HG02759 (cell line): ENCODE measurements at regions not wholly inside any gene's neighbourhood (a gene's known extent, or its start where the extent isn't known, plus 50 kb on each side); places are given as distances from the start of the nearest gene placed in this dataset.
"Not testable (repeated sequence)": the region's sequence is repeated elsewhere in the genome, so short reads cannot be mapped to it uniquely, and the experiment has no call there.

Experiments
- ATAC-seq: cut with Tn5 transposase; IDR thresholded peaks from one replicate; pipeline ENCODE4 v1.9.1; 2021; ENCODE audit warnings: mild to moderate bottlenecking, moderate library complexity; ENCODE audit not compliant: unreplicated experiment

- ATAC-seq, result no peak
These were observed 1103.7 kb upstream of the EPHA6 start for GRCh38 chr3:95710684-95711083.

DNA sequence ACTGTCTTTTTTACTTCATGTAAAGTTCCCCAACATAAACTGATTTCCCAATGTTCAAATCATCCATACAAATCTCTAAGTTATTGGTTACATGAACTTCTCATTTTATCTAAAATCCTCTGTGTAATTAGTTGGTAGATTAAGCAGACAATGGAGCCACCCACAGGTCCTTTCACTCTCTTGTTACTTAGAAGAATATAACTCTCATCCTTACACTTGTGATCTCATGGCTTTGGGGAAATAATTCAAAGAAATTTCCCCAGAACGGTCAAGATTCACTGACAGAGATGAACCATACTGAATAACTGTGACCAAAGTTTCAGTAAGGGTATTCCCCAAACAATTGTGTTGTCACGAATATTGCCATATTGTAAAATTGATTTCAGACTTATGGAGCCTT is 1102.6 kb upstream of the EPHA6 start:
- no peak for ATAC-seq

DNA sequence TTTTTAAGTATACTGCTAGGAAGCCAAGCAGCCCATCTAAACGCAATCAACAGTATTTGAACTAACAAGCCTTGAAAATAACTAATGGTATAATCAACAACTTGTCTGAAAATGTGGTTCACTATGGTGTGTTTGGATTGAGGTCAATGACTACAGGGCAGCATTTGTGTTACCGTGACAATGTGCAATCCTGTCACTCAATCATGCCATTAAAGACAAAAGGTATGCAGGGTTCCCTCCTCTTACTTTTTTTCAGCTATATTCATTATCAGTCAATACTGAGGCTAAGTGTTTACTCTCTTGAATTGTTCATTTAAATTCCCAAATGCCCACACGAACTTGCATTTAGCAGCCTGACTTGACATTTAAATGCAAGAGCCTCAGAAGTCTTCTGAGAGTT is 1099.3 kb upstream of the EPHA6 start:
- no peak for ATAC-seq

DNA sequence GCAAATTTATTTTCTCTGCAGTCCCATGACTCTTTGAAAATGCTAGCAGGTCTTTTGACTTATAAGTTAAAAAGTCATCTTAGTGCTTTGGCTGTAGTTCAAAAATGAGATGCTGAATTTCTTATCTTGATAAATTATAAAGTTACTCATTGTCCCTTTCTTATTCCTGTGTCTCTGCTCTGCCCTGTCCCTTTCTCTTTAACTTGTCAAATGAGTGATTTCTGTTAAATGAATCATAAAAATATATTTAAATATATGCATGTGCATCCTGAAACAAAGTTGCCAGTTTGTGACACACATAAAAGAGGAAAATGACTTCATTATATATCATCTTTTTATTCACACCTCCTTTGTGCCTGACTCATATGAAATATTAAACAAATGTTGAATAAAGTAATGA is 1097.3 kb upstream of the EPHA6 start:
- no peak for ATAC-seq

DNA sequence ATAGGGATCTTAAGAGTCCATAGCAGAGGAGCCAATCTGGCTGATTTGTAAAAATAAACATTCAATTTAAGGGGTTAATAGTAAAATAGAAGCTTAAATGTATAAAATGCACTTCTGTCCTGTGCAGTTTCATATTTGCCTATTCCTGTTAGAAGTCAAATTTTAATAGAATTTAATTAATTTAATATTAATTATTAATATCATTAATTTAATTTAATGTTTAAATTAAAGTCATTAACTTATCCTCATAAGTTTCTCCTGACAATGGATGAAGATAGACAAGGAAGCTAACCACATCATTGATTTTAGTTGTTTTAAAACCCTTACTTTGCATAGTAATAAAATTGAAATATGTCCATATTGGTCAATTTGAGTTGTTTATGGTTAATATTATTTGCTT is 1096.2 kb upstream of the EPHA6 start:
- ATAC-seq, result no peak

- no peak for ATAC-seq
These were observed 1094.9 kb upstream of the EPHA6 start for GRCh38 chr3:95719481-95719880.

GRCh38 chr3:95721938-95722337 is 1092.5 kb upstream of the EPHA6 start:
- ATAC-seq, result peak; percentile 91

- ATAC-seq, result no peak
These were observed 1088.6 kb upstream of the EPHA6 start for GRCh38 chr3:95725770-95726169.

DNA sequence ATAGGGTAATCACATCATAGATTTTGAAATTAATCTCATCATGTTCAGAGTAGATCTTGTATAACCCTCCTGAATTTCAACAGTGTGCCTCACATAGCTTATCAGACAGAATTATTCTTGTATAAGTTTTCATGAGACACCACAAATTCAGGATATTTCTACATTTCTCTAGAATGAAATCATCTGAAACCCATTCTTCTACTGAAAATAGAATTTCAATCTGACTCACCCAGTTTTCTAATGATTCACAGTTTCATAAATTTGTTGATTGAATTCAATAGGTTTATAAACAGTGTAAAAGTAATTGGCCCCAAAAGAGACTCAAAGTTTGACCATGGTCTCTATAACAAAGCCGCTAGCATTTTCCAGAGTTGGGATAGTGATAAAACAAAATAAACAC is 1082.6 kb upstream of the EPHA6 start:
- ATAC-seq, result no peak

DNA sequence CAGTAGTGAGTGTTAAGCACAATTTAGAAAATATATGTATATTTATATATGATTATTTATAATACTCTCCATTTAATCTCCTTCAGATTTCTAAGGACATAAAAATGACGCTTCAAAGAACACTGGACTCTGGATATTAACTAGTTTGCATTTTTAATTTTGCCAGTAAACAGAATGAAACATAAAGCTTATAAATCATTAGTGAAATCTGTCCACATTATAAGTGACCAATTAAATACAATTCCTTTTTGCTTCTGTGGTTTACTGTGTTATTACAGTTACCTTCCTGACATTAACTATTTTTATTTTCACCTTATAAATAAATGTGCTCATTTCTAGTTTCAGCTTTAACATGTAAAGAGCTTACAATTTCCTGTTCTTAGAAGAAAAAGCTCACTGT is 1081.1 kb upstream of the EPHA6 start:
- no peak for ATAC-seq

GRCh38 chr3:95738045-95738444 is 1076.3 kb upstream of the EPHA6 start:
- ATAC-seq, result no peak

DNA sequence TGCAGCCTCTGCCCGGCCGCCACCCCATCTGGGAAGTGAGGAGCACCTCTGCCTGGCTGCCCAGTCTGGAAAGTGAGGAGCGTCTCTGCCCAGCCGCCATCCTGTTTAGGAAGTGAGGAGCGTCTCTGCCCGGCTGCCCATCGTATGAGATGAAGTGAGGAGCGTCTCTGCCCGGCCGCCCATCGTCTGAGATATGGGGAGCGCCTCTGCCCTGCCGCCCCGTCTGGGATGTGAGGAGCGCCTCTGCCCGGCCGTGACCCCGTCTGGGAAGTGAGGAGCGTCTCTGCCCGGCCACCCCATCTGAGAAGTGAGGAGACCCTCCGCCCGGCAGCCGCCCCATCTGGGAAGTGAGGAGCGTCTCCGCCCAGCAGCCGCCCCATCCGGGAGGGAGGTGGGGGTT is 1069.5 kb upstream of the EPHA6 start:
- ATAC-seq, result not testable (repeated sequence)

- ATAC-seq, result no peak
These were observed 1064.3 kb upstream of the EPHA6 start for GRCh38 chr3:95750097-95750496.

DNA sequence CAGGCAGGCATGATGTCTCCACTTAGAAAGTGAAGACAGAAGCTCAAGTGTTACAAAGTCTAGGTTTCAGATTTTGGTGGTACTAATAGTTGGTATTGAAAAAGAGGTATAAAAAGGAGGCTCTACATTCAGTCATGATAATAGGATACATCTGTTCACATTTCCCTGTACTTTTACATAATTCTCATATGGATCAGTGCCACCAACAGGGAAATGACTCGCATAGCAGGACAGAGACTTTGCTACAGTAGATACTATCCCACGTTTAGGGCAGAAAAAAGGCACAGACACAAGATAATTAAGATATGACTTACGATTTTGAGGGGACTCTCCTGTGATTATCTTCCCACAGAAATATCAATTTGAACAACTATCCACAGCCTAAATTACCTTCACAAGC is 1062.9 kb upstream of the EPHA6 start:
- ATAC-seq, result no peak

DNA sequence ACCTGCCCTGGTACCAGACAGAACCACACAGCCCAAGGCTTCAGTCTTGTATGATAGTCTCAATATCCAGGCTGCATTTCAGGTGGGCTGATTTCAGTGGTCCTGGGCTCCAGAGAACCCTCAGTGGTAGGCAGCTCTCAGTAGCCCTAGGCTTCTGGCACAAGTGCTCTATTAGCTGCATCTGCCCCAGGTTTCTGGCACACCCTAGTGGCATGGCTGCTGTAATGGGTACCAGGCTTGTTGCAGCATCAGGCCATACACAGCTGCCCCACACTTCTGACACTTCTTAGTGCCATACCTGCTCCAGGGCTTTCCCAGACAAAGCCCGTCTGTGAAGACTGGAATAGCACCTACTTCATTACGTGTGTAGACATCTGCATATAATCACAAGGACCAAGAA is 1062.2 kb upstream of the EPHA6 start:
- ATAC-seq, result no peak

DNA sequence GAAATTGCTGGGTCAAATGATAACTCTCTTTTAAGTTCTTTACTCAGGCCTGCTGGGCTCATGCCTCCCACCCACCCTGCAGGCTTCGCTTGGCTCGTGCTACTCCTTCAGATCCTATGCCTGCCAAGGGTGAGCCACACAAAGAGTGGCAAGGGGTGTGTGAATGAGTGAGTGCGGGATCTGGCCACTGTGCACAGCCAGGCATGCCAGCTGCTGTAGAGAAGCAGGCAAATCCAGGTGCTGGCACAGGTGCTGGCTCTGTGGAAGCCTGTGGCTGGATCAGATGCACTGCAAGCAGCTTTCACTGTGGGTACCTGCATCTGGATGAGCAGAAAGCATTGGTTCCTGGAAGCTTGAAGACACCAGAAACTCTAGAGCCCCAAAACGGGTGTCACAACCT is 1055.7 kb upstream of the EPHA6 start:
- ATAC-seq, result no peak

DNA sequence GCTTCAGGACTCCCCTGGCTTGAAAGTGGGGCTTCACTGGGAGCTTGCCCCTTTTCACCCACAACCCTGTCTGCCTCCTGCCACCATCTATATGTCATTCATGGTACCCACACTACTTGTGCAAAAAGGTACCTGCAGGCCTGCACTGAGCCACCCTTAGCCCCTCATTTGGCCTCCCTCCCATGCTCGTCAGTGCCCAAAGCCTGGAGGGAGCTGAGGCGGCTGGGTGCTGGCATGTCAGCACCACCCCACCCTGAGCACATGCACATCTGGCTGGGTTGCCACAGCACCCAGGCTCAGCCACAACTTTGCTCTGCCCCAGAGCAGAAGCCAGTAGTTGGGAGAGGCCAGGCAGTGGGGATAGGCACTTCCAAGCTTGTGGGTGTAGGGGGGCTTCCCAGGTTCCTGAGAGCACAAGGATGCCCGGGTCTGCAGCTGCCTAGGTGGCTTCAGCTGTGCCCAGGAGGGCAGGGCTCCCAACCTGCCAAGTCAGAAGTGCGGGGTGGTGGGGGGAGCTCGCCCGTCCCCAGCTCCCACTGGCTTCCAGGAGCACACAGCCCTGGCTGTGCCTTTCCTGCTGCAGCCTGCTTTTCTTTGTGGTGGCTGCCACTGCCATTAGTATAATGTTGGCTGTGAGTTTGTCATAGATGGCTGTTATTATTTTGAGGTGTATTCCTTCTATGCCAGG is 1054.6 kb upstream of the EPHA6 start:
- ATAC-seq, result no peak

DNA sequence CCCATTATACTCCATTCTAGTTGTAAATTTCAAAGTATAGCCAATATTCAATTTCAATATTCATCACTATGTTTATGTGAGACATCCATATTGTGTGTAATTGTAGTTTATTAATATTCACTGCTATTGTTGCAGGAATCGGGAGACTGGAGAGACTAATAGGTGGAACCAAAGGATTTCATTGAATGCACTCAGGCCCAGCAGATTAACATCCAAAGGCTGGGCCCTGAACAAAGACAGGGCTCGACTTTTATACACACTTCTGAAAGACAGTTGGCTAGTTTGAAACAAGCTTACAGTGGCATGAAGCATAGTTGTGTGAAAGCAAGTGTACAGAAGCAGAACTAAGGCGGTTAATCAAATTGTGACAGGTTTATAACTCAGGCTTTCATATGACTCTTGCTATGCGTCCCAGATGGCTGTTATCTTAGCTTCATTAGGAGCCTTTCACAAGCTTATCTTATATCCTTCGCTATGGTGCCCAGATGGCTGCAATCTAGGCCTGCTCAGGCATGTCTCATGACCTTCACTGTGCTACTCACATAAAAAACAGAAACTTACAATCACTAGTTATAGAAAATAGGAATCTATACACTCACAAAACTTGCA is 1038.8 kb upstream of the EPHA6 start:
- no peak for ATAC-seq

DNA sequence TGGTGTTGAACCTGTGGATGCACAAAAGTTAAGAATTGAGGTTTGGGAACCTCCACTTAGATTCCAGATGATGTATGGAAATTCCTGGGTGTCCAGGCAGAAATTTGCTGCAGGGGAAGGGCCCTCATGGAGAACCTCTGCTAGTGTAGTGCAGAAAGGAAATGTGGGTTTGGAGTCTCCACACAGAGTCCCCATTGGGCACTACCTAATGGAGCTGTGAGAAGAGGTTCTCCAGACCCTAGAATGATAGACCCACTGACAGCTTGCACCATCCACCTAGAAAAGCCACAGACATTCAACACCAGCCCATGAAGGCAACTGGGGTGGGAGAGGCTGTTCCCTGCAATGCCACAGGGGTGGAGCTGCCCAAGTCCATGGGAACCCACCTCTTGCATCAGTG is 1032.8 kb upstream of the EPHA6 start:
- no peak for ATAC-seq

GRCh38 chr3:95789111-95789510 is 1025.3 kb upstream of the EPHA6 start:
- no peak for ATAC-seq

DNA sequence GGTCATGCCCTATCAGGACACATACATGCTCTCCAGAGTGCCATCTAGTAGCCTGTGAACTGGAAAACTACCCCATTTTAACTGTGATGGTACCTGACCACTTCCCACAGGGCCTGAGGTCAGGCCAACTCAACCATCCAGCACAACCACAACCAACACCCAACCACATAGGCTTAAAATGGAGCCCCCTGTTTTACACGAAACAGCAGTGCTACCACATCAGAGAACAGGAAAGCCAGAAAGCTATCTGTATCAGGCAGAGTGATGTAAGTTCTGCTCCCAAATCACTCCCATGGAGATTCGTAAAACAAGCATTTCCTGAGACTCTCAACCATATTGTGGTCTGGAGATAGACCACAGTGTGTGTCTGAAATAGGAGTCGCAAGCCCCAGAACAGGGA is 1017.3 kb upstream of the EPHA6 start:
- ATAC-seq, result no peak

GRCh38 chr3:95798628-95799027 is 1015.8 kb upstream of the EPHA6 start:
- ATAC-seq, result no peak

DNA sequence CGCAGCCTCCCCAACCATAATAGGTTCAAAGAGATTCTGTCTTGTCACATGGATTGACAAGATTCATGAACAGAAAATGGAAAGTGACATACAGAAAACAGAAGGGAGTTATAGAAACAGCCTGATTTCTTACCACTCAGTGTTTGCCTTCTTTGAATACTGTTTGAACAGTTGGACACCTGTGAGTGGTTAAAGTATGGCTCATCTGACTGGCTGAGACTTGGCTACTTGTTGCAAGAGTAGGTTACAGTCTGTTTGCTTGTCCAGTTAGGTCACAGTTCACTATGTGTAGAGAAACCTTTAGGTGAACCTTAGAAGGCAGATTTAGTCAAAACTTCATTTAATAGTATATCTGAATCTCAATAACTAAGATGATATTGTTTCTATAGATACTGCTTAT is 1003.9 kb upstream of the EPHA6 start:
- no peak for ATAC-seq
